Ascending aorta (tissue), 2 donors: ENCODE measurements at regions not wholly inside any gene's neighbourhood (a gene's known extent, or its start where the extent isn't known, plus 50 kb on each side); places are given as distances from the start of the nearest gene placed in this dataset.

Source experiments
- DNase-seq, 2 donors: peaks; one replicate each; pipeline ENCODE4 v3.0.0-alpha.2; 2019; ENCODE audit warnings: low spot score in 2 of 2
- H3K27ac ChIP-seq, 2 donors: fragments of 200-600 bp; sonication (generic); one replicate each; pipeline ENCODE4 v1.5.1; 2016 to 2017; ENCODE audit warnings: mild to moderate bottlenecking in 1 of 2
- H3K27me3 ChIP-seq: fragments of 200-600 bp; sonication (generic); one replicate; pipeline ENCODE4 v1.5.1; 2017
- H3K36me3 ChIP-seq, 2 donors: fragments of 200-600 bp; sonication (generic); one replicate each; pipeline ENCODE4 v1.5.1; 2016
- H3K4me1 ChIP-seq, 2 donors: fragments of 200-600 bp; sonication (generic); one replicate each; pipeline ENCODE4 v1.5.1; 2016 to 2017; ENCODE audit warnings: mild to moderate bottlenecking in 1 of 2
- H3K4me3 ChIP-seq, 2 donors: fragments of 200-600 bp; sonication (generic); one replicate each; pipeline ENCODE4 v1.5.1; 2016 to 2017; ENCODE audit warnings: mild to moderate bottlenecking in 1 of 2
- H3K9me3 ChIP-seq, 2 donors: fragments of 200-600 bp; sonication (generic); one replicate each; pipeline ENCODE4 v1.5.1; 2016
- CTCF ChIP-seq, 3 experiments: fragments of 200-600 bp in 2 of 3; fragments of 450-650 bp in 1 of 3; sonication (generic) in 2 of 3; IDR thresholded peaks; one replicate each; pipeline ENCODE4 v1.5.1; 2016 to 2019; ENCODE audit warnings: antibody characterized with exemption in 3 of 3, mild to moderate bottlenecking in 1 of 3, moderate library complexity in 1 of 3
- intact Hi-C: fragments of 100-400 bp; cut with DNase I; formaldehyde crosslinking; loops from one replicate; pipeline ENCODE4 v1.15.1; 2023

- intact Hi-C loops = no loop called here
- Histone ChIP-seq H3K9me3 (no peaks in the 10 kb centered on the region), H3K4me3 (no peak overlapping the region), H3K27me3 (no peaks in the 10 kb centered on the region), H3K36me3 (no peaks in the 10 kb centered on the region), H3K27ac (no peak overlapping the region), H3K4me1 (no peaks in the 10 kb centered on the region)
- DNase-seq = no peak
- no peak for TF ChIP-seq CTCF (IDR thresholded peaks at IDR 0.05)
These were observed 103.1 kb upstream of the ISL1 start for GRCh38 chr5:51279983-51280706.

GRCh38 chr5:51286046-51286445 is 97.2 kb upstream of the ISL1 start:
- intact Hi-C loops = no loop called here

GRCh38 chr5:51302343-51302742 is 80.9 kb upstream of the ISL1 start:
- intact Hi-C loops = no loop called here
- TF ChIP-seq CTCF (IDR thresholded peaks at IDR 0.05) = no peak
- Histone ChIP-seq H3K27me3 (no peaks in the 10 kb centered on the region), H3K4me3 (no peak overlapping the region), H3K9me3 (peaks cover 0 to 2% of the 10 kb centered on the region in 2 donors), H3K36me3 (no peaks in the 10 kb centered on the region), H3K27ac (no peak overlapping the region), H3K4me1 (no peaks in the 10 kb centered on the region)
- no peak for DNase-seq

More at GRCh38 chr5:51286046-51286445, 97.2 kb upstream of the ISL1 start:
- no peaks in the 10 kb centered on the region for H3K27me3 ChIP-seq
- no peak for TF ChIP-seq CTCF (IDR thresholded peaks at IDR 0.05)
- no peaks in the 10 kb centered on the region for H3K4me1 ChIP-seq
- H3K27ac ChIP-seq = no peak overlapping the region
- H3K36me3 ChIP-seq = no peaks in the 10 kb centered on the region
- no peaks in the 10 kb centered on the region for H3K9me3 ChIP-seq
- DNase-seq = no peak
- H3K4me3 ChIP-seq = no peak overlapping the region

- no peak overlapping the region for H3K27ac ChIP-seq
- TF ChIP-seq CTCF (IDR thresholded peaks at IDR 0.05) = no peak
- H3K4me1 ChIP-seq = no peaks in the 10 kb centered on the region
- H3K27me3 ChIP-seq = no peaks in the 10 kb centered on the region
- DNase-seq = no peak
- no peaks in the 10 kb centered on the region for H3K36me3 ChIP-seq
- intact Hi-C loops = no loop called here
- H3K4me3 ChIP-seq = no peak overlapping the region
- H3K9me3 ChIP-seq = no peaks in the 10 kb centered on the region
These were observed 56.4 kb upstream of the ISL1 start for GRCh38 chr5:51326844-51327243.
